ENCODE measurements at regions not wholly inside any gene's neighbourhood (a gene's known extent, or its start where the extent isn't known, plus 50 kb on each side); places are given as distances from the start of the nearest gene placed in this dataset.
"Not testable (repeated sequence)": the region's sequence is repeated elsewhere in the genome, so short reads cannot be mapped to it uniquely, and the experiment has no call there.

DNA sequence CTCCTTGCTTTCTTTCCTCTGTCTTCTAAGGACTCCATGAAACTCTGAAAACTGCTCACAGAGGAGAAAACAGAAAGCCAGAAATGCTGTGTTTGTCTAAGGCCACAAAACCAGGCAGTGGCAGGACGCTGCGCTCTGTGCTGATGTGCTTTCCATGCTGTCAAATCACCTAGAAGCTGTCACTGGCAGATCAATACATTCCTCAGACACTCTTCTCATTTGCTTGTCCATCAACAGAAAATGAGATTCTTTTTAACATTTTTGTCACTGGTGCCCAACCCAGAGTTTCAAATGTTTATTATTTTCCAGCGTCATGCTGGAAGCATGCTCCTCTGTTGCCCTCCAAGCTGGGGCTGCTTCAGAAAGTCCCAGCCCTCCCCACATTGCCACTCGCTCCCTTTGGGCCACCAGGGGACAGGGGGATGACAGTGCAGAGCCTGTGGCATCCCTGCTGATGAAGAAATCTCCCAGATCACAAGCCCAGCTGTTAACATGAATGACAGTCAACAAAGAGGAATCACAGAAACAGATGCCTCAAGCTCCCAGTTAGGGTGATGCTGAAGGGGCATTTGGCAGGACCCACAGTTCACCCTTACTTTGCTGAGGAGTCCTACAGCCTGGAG is 117.5 kb upstream of the MEIS1 start:
- DNase-seq = no peak

DNA sequence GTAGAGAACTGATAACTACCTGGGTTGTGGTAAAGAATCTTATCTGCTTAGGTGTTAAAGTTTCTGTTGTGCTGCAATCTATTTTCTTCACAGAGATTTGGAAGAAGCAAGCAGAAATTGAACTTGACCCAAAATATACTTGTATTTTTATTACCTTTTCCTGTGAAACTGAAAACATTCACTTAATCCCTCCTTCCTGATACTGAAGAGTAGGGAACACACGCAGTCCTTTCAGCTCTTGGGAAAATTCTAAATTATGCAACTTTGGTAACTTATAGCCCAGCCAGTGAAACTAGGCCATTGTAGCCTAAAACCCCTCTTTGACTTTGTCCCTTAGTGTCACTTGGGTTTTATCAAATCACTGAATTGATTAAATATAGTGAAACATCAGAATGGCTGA is 128.4 kb upstream of the MEIS1 start:
- no peak for DNase-seq

DNA sequence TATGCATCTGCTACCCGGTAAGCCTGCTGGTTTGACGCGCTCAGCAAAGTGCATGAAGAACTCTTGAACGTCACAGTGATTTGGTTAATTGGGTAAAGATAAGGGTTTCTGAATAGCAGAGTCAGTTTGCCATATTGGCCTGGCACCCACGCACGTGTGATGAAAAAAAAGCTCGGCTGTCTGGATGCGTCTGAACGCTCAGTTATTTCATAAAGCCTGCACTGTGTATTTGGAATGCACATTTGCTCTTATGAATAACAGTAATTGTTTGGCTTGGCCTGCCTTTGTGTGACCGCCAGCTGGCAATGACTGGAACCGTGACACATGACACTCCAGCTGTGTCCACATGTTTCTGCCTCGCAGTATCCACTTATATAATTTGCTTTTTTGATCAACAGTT is 129.2 kb upstream of the MEIS1 start:
- peak; percentile 59 for DNase-seq

DNA sequence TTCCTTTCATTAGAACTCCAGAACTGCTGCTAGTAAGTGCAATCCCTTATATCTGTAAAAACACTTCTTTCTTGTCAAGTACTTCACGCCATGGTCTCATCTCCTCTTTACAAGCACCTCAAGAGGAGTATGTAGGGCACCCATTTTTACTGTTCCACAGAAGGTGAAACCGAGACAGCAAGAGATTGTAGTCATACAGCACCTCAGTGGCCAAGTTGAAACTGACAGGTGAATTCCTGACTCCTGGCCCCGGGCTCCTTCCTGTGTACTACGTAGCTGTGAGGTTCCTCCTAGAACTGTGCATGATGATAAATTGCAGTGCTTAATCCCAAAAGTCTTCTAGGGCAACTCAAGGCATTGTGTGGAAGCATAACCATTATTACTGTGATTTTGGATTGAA is 131.5 kb upstream of the MEIS1 start:
- DNase-seq = no peak

DNA sequence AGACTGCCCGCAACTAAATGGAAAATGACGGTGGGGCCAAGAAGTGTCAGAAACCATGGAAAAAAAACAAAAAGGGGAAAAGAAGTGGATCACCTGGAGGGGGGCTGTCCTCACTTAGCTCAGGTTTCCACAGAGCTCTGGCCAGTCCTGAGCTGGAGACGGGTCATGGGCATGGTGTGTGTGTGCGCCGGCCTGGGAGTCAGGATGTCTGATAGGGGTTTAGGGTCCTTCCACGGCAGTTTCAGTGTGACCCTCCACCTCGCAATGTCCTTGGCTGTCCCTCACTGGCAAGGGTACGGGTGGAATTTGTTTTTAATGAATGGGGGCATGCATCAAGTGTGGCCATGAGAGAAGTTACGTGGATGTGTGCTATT is 133.2 kb upstream of the MEIS1 start:
- DNase-seq = no peak

DNA sequence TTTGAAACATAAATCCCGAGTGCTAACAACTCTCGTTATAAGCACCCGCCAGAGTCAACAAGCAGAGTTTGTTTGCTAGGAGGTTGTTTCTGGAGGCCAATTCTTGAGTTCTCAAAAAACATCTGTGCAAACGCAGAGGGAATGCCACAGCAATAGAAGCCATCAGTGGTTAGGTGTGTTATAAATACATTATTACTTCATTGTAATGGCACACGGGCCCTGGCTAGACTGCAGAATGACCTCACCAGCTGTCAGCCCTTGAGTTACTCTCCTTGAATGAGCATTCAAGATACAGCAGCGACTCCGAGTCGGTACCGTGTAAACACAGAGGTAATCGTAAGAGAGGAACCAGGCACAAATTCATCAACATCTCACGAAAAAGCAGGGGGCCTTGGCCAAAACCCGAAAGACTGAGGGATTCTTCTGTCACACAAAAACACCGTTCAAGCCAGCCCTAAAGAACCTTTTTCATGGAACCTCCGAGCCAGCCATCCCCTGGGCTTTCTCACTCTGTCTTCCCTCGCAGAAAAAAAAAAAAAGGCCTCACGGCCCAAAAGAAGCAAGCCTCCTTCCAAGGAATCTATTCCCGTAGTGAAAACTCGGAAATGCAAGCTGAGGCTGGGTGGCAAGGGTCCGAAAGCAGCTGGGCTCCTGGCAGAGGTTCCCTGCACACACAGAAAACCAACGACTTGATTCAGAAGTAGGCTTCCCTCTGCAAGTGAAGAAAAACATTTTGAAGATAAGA is 133.7 kb upstream of the MEIS1 start:
- peak; percentile 26 for DNase-seq

DNA sequence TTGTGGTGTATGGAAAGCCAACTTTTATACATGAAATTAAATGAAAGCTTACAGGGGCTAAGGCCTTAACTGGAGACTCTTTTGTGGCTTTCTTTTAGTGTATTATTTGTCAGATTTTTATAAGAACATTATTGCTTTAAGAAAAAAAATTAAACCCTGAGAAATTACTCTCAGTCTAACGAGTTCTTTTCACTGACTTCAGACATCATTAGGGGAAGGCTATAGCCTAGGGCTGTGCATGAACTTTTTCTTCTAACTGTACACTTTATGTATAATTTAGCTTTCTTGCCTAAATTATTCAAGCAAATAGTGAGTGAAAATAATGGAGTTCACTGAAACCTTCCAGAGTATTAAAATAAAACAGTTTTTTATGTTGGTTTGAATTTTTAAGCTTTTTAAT is 151.1 kb upstream of the MEIS1 start:
- no peak for DNase-seq

DNA sequence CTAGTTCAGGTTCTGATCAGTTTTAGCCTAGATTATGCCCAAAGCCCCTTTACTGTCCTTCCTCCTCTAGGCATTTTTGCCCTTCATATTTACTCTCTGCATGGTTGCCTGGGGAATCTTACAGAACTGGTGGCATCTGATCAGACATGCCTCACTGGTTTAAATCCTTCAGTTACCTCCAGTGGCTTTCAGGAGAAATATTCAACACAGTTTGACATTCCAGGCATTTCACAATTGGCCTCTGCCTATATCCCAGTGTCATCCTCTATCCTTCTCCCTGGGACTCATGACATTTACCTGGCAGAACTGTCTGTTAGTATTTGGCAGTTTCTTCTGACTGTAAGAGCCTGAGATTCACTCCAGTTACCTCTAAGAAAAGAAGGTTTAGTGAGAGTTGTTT is 152.9 kb upstream of the MEIS1 start:
- no peak for DNase-seq

DNA sequence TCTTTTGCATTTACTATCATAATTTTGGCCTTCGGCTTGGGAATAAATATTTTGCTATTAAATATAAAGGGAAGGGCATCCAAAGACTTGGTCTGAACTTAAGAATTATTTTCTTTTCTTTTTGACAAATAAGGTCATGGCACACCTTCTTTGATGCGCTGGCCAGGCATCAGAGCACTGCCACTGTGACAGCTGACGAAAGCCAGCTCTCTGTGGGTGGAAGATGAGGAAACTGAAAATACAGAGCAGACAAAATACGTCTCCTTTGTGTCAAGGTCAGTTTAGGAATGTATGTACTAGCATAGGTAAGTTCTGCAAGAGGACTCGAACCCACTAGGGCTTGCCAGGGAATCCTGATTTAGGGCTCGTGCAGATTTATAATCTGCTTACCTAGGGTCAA is 155.9 kb upstream of the MEIS1 start:
- DNase-seq = no peak

DNA sequence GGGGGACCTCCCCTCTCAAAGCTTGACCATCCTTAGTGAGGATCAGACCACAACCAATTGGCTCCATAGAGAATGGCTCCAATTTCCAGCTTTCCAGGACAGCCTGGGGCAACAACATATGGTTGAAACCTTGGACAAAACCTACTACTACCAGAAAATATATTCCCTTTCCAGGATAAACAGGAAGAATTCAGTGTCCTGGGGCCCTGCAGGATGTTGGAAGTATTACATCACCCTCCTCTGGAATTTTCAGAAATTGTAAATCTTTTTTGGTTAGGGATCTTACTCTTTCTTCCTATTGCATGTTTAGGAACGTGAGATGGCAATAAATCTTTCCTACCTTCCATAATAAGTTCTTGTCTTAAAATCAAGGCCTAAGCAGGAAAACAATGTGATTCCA is 158.9 kb upstream of the MEIS1 start:
- no peak for DNase-seq

DNA sequence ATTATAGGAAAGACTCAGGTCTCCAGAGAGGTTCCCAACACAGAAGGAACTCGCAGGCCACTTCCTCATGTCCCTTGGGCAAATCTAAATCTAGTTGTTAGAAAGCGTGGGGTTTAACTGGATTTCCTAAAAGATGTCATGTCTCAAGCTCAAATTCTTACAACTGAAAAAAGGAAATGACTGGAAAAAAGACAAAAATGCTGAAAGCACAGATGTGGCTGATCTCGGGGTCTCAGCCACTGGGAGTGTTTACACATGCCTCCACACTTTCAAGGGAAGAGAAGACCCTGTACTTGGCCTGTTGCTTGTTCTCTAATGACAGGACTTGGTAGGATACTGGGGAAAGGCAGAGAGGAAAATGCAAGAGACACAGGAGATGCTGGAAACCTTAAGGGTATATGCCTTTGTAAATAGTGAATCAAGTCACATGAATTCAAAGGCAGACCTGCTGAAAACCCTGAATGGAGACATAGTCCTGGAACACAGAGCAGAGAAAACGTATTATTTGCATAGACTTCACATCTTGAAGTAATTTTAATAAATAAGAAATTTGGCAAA is 160.9 kb upstream of the MEIS1 start:
- DNase-seq = no peak

DNA sequence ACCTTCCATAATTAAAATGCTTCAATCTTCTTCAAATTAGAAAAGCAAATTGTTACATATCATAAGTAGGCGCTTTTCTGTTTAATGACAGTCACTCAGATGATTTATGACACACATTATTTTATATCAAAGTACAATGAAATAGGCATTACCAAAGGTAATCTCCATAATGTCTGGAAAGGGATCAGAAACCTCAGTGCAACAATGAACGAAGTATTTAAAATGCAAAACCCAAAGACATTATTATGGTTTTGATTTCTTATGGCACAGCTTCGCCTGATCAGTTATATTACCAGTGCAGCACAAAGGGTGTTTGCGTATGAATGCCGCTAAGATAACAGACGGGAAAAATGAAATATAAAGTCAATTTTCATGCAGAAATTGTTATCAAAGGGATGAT is 162.2 kb upstream of the MEIS1 start:
- DNase-seq = no peak

DNA sequence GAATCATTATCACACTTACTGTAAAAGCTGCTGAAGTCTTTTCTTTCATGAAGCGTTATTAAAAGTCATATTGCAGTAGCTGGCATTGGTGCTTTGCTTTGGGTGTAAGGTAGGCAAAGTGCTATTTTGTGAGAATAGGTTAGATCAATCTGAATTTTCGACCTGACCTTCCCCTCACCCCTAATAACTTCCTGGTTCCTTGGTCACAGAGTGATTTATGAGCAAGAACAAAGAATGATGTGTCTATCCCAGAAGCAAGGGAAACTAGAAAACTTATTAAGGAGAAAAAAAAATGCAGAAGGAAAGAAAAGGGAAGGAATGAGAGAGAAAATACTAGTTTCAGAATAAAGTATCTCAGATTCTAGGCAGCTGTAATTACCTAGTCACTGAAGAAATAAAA is 163.1 kb upstream of the MEIS1 start:
- DNase-seq = no peak

DNA sequence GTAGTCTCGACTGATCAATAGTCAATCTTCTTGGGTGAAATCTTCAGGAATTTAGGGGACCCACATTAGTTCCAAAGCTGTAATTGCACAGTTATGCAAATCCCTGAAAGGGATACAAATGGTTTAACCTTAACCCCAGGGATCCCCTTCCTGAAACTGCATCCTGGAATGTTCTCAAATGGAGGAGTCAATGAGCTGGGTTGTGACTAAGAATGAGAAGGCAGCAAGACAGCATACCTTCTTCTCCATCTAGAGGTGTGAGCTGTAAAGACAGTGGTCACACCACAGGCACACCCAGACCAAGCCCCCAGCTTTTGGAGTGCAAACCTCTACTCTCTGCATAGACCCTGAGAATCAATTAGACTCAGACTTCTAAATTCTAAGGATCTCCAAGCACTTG is 164.7 kb upstream of the MEIS1 start:
- no peak for DNase-seq

DNA sequence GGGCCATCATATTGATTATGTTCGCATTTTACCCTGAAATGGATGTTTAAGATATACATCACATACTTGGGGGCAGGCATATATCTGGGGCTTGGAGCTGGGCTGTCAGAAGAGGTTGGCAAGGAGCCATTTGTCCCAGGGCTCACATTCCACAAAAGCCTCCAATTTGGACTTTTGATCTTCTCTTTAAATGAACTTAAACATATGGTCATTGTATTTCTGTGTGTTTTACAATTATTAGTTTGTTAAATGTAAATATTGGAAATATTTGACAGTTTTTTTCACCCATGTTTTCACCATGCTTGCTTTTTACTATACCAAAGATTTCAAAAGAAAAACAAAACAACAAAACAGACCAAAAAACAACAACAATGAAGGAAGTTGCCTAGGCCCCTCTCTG is 165.8 kb upstream of the MEIS1 start:
- DNase-seq = no peak

DNA sequence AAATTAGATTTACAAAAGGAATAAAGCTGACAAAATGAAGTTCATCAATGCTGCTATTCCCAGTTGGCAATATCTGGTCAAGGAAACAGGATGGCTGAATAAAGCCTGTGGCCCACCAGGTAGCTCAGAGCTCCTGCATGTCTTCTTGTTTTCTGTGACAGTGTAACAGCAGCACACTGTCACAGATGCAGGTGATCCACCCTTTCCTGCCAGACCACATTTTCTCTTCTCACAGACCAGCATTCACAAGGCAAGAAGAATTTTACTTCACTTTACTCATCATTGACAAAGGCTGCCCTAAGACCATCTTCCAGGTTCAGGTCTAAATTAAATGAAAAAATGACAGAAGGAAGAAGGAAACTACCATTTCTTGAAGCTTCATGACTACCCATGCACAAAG is 166.2 kb upstream of the MEIS1 start:
- no peak for DNase-seq

DNA sequence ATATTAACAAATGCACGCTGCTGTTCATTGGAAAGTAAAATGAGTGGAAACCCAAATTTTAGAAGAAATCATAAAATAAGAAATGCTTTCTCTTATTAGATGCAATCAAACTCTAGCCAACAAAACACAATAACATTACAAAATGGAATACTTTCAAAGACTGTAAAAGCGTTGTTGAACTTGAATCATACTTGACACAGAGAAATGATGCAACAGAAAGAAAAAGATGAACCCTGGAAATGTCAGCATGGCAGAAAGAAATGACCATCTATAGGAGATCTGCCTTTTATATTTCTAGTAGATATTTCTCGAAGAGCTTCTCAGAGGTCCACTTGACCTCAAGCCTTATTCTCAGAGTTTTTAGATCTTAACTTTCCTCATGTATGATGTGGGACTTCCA is 170.6 kb upstream of the MEIS1 start:
- no peak for DNase-seq

DNA sequence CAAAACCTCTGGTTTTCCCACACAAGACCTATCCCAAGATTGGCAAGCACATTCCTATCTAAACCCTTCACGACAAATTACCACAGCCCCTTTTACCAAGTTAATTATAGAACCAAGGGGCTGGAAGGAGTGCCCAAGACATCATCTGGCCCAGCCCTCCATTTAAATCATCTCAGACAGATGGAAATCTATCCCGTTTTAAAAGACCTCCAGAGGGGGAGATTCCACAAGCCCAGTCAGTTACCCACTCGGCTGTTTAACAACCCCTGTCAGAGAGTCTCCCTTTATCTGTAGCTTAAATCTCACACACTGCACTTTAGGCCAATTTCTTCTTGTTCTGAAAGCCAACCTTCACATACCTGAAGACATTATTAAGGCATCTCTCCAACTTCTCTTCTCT is 179.1 kb upstream of the MEIS1 start:
- no peak for DNase-seq

DNA sequence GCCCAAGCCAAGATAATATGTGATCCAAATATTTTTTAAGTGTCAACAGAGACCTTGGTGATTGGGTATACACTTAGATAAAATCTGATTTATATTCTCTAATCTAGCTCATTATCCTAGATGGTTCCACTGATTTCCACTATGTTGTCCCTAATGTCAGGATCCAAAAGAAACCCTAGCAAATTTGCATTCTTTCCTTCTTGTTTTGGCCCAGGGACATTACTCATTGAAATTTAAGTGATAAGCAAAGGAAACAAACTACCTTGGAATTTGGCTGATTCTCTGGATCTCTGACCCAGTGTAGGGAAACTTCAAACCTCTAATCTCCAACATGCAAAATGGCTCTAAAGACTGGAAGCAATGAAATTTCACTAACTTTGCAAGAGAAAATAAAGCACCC is 179.8 kb upstream of the MEIS1 start:
- DNase-seq = no peak

DNA sequence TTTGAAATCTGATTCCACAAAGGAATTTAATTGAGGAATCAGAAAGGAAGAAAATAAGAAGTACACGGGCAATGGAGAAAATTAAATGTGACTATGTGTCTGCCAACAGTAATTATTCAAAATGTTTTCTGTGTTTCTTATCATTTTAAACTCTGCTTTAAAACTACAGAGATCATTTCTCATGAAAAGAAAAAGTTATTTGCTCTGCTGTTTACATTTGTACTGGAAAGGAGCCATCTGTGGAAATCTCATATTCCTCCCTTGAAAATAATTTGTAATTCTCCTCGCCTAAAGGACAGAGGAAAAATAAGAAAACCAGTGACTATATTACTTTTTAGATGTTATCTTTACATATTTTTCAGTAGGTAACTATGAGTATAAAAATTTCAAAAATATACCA is 181.9 kb upstream of the MEIS1 start:
- no peak for DNase-seq

DNA sequence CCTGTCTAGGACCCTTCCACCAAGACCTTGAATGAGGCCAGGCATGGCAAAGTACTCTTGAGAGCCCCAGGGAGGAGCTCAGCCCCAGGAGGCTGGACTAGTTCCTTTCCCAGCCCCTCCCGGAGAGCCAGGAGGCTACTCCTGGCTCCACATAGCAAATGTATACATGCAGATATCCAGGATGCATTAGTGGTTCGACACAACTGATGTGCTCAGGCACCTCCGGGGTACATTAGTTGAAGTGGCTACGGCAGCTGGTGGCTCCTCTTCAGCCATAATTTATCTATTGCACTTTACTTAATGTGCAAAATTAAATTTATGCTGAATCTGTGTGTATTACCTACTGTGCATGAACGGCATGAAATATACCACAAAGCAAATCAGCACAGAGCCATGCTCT is 182.8 kb upstream of the MEIS1 start:
- no peak for DNase-seq

DNA sequence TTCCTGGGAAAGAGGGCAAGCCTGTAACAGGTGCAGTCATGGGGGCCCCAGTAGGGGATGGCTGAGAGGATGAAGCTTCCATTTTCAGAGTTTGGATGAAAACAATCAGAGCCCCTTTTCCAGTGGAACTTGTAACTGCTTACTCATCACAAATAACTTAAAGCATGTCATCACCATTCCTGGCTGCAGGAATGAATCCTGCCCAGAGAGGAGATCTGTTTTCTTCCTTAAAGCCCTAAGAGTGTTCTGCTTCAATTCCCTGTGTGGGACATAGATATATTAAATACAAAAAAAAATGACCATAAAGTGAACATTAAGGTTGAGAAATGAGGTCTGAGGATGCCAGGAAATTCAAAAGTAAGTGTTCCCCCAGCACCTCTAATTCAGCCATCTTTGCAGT is 183.4 kb upstream of the MEIS1 start:
- no peak for DNase-seq

DNA sequence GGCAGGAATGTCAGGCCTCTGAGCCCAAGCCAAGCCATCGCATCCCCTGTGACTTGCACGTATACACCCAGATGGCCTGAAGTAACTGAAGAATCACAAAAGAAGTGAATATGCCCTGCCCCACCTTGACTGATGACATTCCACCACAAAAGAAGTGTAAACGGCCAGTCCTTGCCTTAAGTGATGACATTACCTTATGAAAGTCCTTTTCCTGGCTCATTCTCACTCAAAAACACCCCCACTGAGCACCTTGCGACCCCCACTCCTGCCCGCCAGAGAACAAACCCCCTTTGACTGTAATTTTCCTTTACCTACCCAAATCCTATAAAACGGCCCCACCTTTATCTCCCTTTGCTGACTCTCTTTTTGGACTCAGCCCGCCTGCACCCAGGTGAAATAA is 185.8 kb upstream of the MEIS1 start:
- not testable (repeated sequence) for DNase-seq

DNA sequence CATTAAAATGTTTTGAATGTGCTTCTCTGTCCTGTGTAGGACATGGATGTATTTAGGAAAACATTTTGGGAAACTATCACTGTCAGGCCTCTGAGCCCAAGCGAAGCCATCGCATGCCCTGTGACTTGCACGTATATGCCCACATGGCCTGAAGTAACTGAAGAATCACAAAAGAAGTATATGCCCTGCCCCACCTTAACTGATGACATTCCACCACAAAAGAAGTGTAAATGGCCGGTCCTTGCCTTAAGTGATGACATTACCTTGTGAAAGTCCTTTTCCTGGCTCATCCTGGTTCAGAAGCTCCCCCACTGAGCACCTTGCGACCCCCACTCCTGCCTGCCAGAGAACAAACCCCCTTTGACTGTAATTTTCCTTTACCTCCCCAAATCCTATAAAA is 191.1 kb upstream of the MEIS1 start:
- DNase-seq = not testable (repeated sequence)

DNA sequence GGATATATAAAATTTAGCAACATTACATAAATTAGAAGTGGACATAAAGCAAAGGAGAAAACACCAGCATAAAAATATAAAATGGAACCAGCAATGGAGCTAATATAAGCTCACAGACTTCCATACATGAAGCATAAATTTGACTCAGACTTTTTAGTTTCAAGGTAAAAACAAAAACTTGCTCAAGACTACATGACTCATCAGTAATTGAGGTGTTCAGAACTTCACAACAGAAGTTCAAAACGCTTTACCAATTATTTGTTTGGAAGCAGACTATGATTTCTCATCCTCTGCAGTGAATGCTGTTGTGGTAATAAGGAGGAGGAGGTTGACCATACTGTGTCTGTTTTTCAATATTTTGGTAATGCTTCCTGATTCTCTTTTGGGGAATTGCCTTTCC is 192.0 kb upstream of the MEIS1 start:
- not testable (repeated sequence) for DNase-seq
